Islet precursor cell (in vitro differentiated cells): ENCODE measurements at regions not wholly inside any gene's neighbourhood (a gene's known extent, or its start where the extent isn't known, plus 50 kb on each side); places are given as distances from the start of the nearest gene placed in this dataset.

Source experiments
- DNase-seq: peaks from one replicate; pipeline ENCODE4 v3.0.0-alpha.2; 2018

- DNase-seq: no peak
Measured at GRCh38 chr13:103973740-103974139, 907.5 kb upstream of the SLC10A2 start.

GRCh38 chr13:103969520-103970050, 903.4 kb upstream of the SLC10A2 start:
- DNase-seq: no peak

GRCh38 chr13:103965506-103966243, 899.5 kb upstream of the SLC10A2 start:
- DNase-seq: no peak

GRCh38 chr13:103961784-103962183, 895.6 kb upstream of the SLC10A2 start:
- DNase-seq: no peak

GRCh38 chr13:103961129-103961528, 894.9 kb upstream of the SLC10A2 start:
- DNase-seq: no peak

- DNase-seq: no peak
Measured at GRCh38 chr13:103960001-103960400, 893.8 kb upstream of the SLC10A2 start.

GRCh38 chr13:103958691-103959090, 892.5 kb upstream of the SLC10A2 start:
- no peak for DNase-seq

- DNase-seq: no peak
Measured at GRCh38 chr13:103957939-103958338, 891.7 kb upstream of the SLC10A2 start.

GRCh38 chr13:103953859-103954258, 887.6 kb upstream of the SLC10A2 start:
- no peak for DNase-seq

GRCh38 chr13:103952183-103952582, 886.0 kb upstream of the SLC10A2 start:
- no peak for DNase-seq

- DNase-seq: no peak
Measured at GRCh38 chr13:103948426-103948825, 882.2 kb upstream of the SLC10A2 start.

GRCh38 chr13:103945836-103946235, 879.6 kb upstream of the SLC10A2 start:
- DNase-seq: no peak

- no peak for DNase-seq
Measured at GRCh38 chr13:103941506-103942140, 875.4 kb upstream of the SLC10A2 start.

- no peak for DNase-seq
Measured at GRCh38 chr13:103935117-103935516, 868.9 kb upstream of the SLC10A2 start.

GRCh38 chr13:103931885-103932284, 865.7 kb upstream of the SLC10A2 start:
- DNase-seq: no peak

- no peak for DNase-seq
Measured at GRCh38 chr13:103931331-103931845, 865.2 kb upstream of the SLC10A2 start.

GRCh38 chr13:103926118-103926517, 859.9 kb upstream of the SLC10A2 start:
- DNase-seq: no peak

- no peak for DNase-seq
Measured at GRCh38 chr13:103908911-103909310, 842.7 kb upstream of the SLC10A2 start.

GRCh38 chr13:103908274-103908673, 842.1 kb upstream of the SLC10A2 start:
- no peak for DNase-seq

- DNase-seq: no peak
Measured at GRCh38 chr13:103903790-103904189, 837.6 kb upstream of the SLC10A2 start.

- peak; percentile 47 for DNase-seq
Measured at GRCh38 chr13:103898481-103898880, 832.3 kb upstream of the SLC10A2 start.

GRCh38 chr13:103895835-103896531, 829.8 kb upstream of the SLC10A2 start:
- DNase-seq: no peak

GRCh38 chr13:103894626-103895025, 828.4 kb upstream of the SLC10A2 start:
- DNase-seq: no peak
